Activated T-helper 2 cell treated with anti-CD3 and anti-CD28 coated beads, Interferon-gamma antibody, Interleukin-2, Interleukin-4, amounts not matched to agents 10 μg/mL and 5 μg/mL and 100 μg/mL, durations not matched to agents 14 hours and 24 hours and 36 hours (primary cell): ENCODE measurements at regions not wholly inside any gene's neighbourhood (a gene's known extent, or its start where the extent isn't known, plus 50 kb on each side); places are given as distances from the start of the nearest gene placed in this dataset.

Source experiments
- DNase-seq: peaks from one replicate; pipeline ENCODE4 v3.0.0; 2021; ENCODE audit warnings: low spot score
- H3K27ac Mint-ChIP-seq: one replicate; pipeline ENCODE4 v1.8.0; 2021; ENCODE audit warnings: mixed read lengths
- H3K27me3 Mint-ChIP-seq: one replicate; pipeline ENCODE4 v1.8.0; 2021; ENCODE audit warnings: low read depth, mixed read lengths
- H3K36me3 Mint-ChIP-seq: one replicate; pipeline ENCODE4 v1.8.0; 2021; ENCODE audit warnings: low read depth, mixed read lengths
- H3K4me1 Mint-ChIP-seq: one replicate; pipeline ENCODE4 v1.8.0; 2021; ENCODE audit warnings: low read depth, mixed read lengths
- H3K4me3 Mint-ChIP-seq: one replicate; pipeline ENCODE4 v1.8.0; 2021; ENCODE audit warnings: low read depth, mild to moderate bottlenecking, moderate library complexity, mixed read lengths
- H3K9me3 Mint-ChIP-seq: one replicate; pipeline ENCODE4 v1.8.0; 2021; ENCODE audit warnings: mixed read lengths
- intact Hi-C: fragments of 100-400 bp; cut with micrococcal nuclease; formaldehyde crosslinking; loops from one replicate; pipeline ENCODE4 v1.15.1; 2023

GRCh38 chr12:105461944-105462762, 131.7 kb downstream of the C12orf75 start:
- Mint-ChIP-seq H3K27me3 (peaks cover 21% of the 10 kb centered on the region), H3K9me3 (no peaks in the 10 kb centered on the region), H3K36me3 (no peaks in the 10 kb centered on the region), H3K27ac (no peak overlapping the region), H3K4me3 (no peak overlapping the region), H3K4me1 (no peaks in the 10 kb centered on the region)
- DNase-seq, result no peak
- intact Hi-C loops, result no loop called here

GRCh38 chr12:105462831-105463230, 132.3 kb downstream of the C12orf75 start:
- peaks cover 22% of the 10 kb centered on the region for H3K27me3 Mint-ChIP-seq
- H3K36me3 Mint-ChIP-seq, result no peaks in the 10 kb centered on the region
- no peaks in the 10 kb centered on the region for H3K9me3 Mint-ChIP-seq
- intact Hi-C loops, result no loop called here
- H3K27ac Mint-ChIP-seq, result no peak overlapping the region
- H3K4me1 Mint-ChIP-seq, result no peaks in the 10 kb centered on the region
- DNase-seq, result no peak
- H3K4me3 Mint-ChIP-seq, result no peak overlapping the region

DNA sequence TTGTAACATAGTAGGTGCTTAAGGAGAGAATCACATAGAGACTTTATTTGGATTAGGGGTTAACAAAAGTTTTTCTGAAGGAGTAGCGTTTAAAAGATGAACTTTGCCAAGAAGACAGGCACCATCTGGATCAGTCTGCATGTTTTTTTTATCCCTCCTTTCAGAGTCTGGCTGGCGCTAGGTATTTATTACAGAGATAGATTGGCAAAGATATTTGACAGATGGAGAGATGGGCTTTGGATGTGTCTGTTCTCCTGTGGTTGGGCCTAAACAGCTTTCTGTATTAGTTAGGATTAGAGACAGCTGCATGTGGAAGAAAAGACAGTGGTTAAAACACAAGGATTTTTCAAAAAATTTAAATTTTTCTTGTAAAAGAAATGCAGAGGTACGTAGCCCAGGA, 133.9 kb downstream of the C12orf75 start:
- Mint-ChIP-seq H3K9me3 (no peaks in the 10 kb centered on the region), H3K4me3 (no peak overlapping the region), H3K36me3 (no peaks in the 10 kb centered on the region), H3K4me1 (no peaks in the 10 kb centered on the region), H3K27ac (no peak overlapping the region), H3K27me3 (peaks cover 24% of the 10 kb centered on the region)
- no peak for DNase-seq
- intact Hi-C loops, result no loop called here

- Mint-ChIP-seq H3K27ac (no peak overlapping the region), H3K4me1 (no peaks in the 10 kb centered on the region)
Observed at GRCh38 chr12:105466231-105466900, 135.9 kb downstream of the C12orf75 start.

GRCh38 chr12:105466901-105467598, 136.6 kb downstream of the C12orf75 start:
- Mint-ChIP-seq H3K27ac (no peak overlapping the region), H3K27me3 (peaks cover 22% of the 10 kb centered on the region), H3K4me3 (no peak overlapping the region), H3K36me3 (no peaks in the 10 kb centered on the region), H3K9me3 (no peaks in the 10 kb centered on the region), H3K4me1 (no peaks in the 10 kb centered on the region)
- intact Hi-C loops, result no loop called here
- no peak for DNase-seq

More at GRCh38 chr12:105466231-105466900, 135.9 kb downstream of the C12orf75 start:
- Mint-ChIP-seq H3K4me3 (no peak overlapping the region), H3K9me3 (no peaks in the 10 kb centered on the region), H3K27me3 (peaks cover 23% of the 10 kb centered on the region), H3K36me3 (no peaks in the 10 kb centered on the region)
- intact Hi-C loops, result no loop called here
- DNase-seq, result no peak

DNA sequence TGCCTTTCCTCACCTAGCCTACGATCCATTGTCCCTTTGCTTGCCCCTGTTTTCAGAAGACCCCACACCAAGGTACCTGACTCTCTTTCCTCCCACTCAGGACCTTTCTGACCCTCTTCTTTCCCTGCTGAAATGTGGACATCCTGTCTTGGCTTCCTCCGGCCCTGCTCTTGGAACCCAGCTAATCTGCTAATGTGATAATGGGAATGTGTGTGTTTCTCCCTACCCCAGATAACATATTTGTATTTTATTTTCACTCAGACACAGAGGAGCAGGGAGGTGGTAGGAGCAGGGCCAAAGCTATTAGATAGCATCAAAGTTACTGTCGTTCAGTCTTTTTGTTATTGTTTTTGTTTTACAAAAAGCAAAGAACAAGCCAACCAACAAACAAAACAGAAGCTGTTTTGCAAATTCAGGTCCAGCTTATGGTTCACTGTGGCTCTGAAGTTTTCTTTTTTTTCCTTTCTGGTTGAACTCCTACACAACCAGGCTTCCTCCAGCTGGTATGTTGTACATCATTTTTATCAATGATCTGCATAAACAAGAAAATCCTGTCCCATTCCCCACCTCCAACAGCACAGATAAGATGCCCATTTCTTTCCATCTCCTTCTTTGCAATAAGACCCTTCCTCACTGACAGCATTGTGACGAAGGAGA, 137.3 kb downstream of the C12orf75 start:
- intact Hi-C loops, result no loop called here
- Mint-ChIP-seq H3K4me1 (no peaks in the 10 kb centered on the region), H3K4me3 (no peak overlapping the region), H3K27me3 (peaks cover 20% of the 10 kb centered on the region), H3K27ac (no peak overlapping the region), H3K9me3 (no peaks in the 10 kb centered on the region), H3K36me3 (no peaks in the 10 kb centered on the region)
- no peak for DNase-seq

DNA sequence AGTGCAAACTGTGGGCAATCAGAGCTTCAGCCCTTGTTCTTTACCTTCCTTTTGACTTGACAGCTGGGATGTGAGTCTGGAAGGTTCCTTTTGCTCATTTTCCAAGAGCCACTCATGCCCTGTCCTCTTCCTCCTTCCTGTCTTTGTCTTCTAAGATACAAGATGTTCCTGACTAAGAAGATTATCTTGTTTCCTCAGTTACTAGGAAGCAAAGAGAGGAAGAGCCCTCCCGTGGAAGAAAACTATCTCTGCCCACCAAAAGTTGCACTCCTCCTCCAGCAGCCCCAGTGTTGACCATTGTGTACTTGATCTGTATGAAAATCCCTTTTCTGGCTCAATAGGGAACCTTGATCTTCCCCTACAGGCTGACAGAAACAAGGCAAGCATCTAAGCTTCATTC, 138.0 kb downstream of the C12orf75 start:
- Mint-ChIP-seq H3K27ac (no peak overlapping the region), H3K9me3 (no peaks in the 10 kb centered on the region)

DNA sequence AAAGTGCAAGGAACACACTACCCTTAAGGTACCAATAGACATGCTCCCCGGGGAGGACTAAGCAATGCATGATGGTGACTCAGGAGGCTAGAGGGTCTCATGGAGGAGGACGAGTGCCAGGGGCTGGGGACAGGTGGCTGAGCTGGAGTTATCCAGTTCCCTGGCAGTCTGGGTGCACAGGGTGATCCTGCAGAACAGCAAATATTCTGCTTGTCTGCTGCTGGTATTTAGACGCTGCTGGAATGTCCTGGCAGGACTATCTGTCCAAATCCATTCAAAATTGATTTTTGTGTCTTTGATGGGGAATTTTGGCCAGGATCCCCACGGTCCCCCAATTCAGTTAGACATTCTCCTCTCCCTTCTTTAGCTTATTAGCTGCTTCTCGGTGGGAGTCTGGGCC, 138.7 kb downstream of the C12orf75 start:
- Mint-ChIP-seq H3K4me1 (no peaks in the 10 kb centered on the region), H3K9me3 (no peaks in the 10 kb centered on the region), H3K27me3 (peaks cover 24% of the 10 kb centered on the region), H3K27ac (no peak overlapping the region), H3K4me3 (no peak overlapping the region), H3K36me3 (no peaks in the 10 kb centered on the region)
- no peak for DNase-seq
- intact Hi-C loops, result no loop called here

More for the DNA sequence above, 138.0 kb downstream of the C12orf75 start:
- DNase-seq, result no peak
- peaks cover 22% of the 10 kb centered on the region for H3K27me3 Mint-ChIP-seq
- no peaks in the 10 kb centered on the region for H3K36me3 Mint-ChIP-seq
- intact Hi-C loops, result no loop called here
- no peaks in the 10 kb centered on the region for H3K4me1 Mint-ChIP-seq
- H3K4me3 Mint-ChIP-seq, result no peak overlapping the region

DNA sequence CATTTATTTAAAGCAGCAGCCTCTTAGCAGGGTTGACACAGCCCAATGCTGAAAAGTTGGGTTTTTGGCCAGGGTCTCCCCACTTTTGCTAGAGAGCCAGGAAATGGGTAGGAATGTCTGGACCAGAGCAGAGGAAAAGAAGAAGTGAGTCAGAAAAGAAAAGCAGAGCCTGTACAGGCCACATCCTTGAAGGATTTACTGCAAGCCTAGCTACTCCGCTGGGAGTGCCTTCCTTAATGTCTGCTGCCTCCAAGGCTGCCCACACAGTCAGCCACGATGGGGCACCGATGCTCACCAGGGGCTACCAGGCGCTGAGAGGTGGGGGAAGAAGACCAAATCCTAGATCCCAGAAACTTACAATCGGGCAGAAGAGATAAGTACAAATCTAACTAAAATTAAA, 139.2 kb downstream of the C12orf75 start:
- no peak for DNase-seq
- H3K27ac Mint-ChIP-seq, result no peak overlapping the region
- H3K36me3 Mint-ChIP-seq, result no peaks in the 10 kb centered on the region
- intact Hi-C loops, result no loop called here
- peaks cover 1% of the 10 kb centered on the region for H3K4me1 Mint-ChIP-seq
- H3K27me3 Mint-ChIP-seq, result peaks cover 26% of the 10 kb centered on the region
- no peak overlapping the region for H3K4me3 Mint-ChIP-seq
- no peaks in the 10 kb centered on the region for H3K9me3 Mint-ChIP-seq

DNA sequence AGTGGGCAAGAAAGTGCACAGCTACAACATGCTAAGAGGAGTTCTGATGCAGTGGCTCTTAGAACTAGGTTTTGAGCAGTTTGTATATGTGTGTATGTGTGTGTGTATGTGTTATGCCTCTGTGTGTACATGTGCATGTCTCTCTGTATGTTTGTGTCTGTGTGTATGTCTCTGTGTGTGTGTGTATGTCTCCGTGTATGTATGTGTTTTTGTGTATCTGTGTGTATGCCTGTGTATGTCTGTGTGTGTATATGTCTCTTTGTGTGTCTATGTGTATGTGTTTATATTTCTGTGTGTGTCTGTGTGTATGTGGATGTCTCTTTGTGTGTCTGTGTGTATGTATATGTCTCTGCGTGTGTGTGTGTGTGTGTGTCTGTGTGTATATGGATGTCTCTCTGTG, 139.6 kb downstream of the C12orf75 start:
- Mint-ChIP-seq H3K27me3 (peaks cover 28% of the 10 kb centered on the region), H3K4me1 (peaks cover 2% of the 10 kb centered on the region), H3K27ac (no peak overlapping the region), H3K36me3 (no peaks in the 10 kb centered on the region), H3K4me3 (no peak overlapping the region), H3K9me3 (no peaks in the 10 kb centered on the region)
- no peak for DNase-seq
- intact Hi-C loops, result no loop called here

DNA sequence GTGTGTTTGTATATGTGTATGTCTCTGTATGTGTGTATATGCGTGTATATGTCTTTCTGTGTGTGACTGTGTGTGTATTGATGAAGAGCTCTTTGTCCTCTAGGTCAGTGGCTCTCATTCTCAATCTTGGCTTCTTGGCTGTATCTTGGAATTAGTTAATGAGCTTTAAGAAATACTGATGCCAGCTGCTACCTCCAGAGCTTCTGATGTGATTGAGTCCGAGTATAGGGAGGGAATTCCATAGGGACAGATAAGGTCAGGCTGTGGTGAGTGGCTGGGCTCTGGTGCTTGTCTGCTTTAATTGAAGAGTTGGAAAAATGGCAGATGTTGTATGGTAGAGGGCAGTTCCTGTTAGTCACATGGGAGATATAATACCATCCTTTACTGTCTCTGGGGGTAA, 140.1 kb downstream of the C12orf75 start:
- intact Hi-C loops, result no loop called here
- H3K4me1 Mint-ChIP-seq, result peaks cover 2% of the 10 kb centered on the region
- no peaks in the 10 kb centered on the region for H3K9me3 Mint-ChIP-seq
- no peak for DNase-seq
- H3K36me3 Mint-ChIP-seq, result no peaks in the 10 kb centered on the region
- no peak overlapping the region for H3K4me3 Mint-ChIP-seq
- no peak overlapping the region for H3K27ac Mint-ChIP-seq
- peaks cover 28% of the 10 kb centered on the region for H3K27me3 Mint-ChIP-seq

- H3K27ac Mint-ChIP-seq, result no peak overlapping the region
- peaks cover 26% of the 10 kb centered on the region for H3K27me3 Mint-ChIP-seq
- peaks cover 6% of the 10 kb centered on the region for H3K9me3 Mint-ChIP-seq
- H3K4me3 Mint-ChIP-seq, result no peak overlapping the region
- intact Hi-C loops, result no loop called here
- H3K4me1 Mint-ChIP-seq, result peaks cover 12% of the 10 kb centered on the region
- no peak for DNase-seq
- no peaks in the 10 kb centered on the region for H3K36me3 Mint-ChIP-seq
Observed at GRCh38 chr12:105474672-105475071, 144.2 kb downstream of the C12orf75 start.
